BLaER1 treated with 17β-estradiol and CSF1 and Interleukin-3, amounts not matched to agents 10 nM and 100 nM (cell line): ENCODE measurements at regions not wholly inside any gene's neighbourhood (a gene's known extent, or its start where the extent isn't known, plus 50 kb on each side); places are given as distances from the start of the nearest gene placed in this dataset.

Source experiments
- H3K27ac ChIP-seq, 11 experiments: shearing (Covaris generic); formaldehyde crosslinking; 2 replicates each; pipeline ENCODE4 v1.8.1; 2022
- H3K27me3 ChIP-seq, 11 experiments: shearing (Covaris generic); formaldehyde crosslinking; 2 replicates each; pipeline ENCODE4 v1.8.1; 2022
- H3K36me3 ChIP-seq, 11 experiments: shearing (Covaris generic); formaldehyde crosslinking; 2 replicates each; pipeline ENCODE4 v1.8.1; 2022
- H3K4me1 ChIP-seq, 10 experiments: shearing (Covaris generic); formaldehyde crosslinking; 2 replicates each; pipeline ENCODE4 v1.8.1; 2022
- H3K4me2 ChIP-seq, 11 experiments: shearing (Covaris generic); formaldehyde crosslinking; 2 replicates each; pipeline ENCODE4 v1.8.1; 2022
- H3K4me3 ChIP-seq, 10 experiments: shearing (Covaris generic); formaldehyde crosslinking; 2 replicates each; pipeline ENCODE4 v1.8.1; 2022
- H3K9ac ChIP-seq, 11 experiments: shearing (Covaris generic); formaldehyde crosslinking; 2 replicates each; pipeline ENCODE4 v1.8.1; 2022
- H3K9me3 ChIP-seq, 11 experiments: shearing (Covaris generic); formaldehyde crosslinking; replicated peaks in 1 of 11; 2 replicates each; pipeline ENCODE4 v1.8.1; 2022
- H4K20me1 ChIP-seq, 11 experiments: shearing (Covaris generic); formaldehyde crosslinking; 2 replicates each; pipeline ENCODE4 v1.8.1; 2022
- Cebpa-rat ChIP-seq, 11 experiments: shearing (Covaris generic); IDR thresholded peaks; 2 replicates each; pipeline ENCODE4 v1.8.1; 2022

- no peaks in the 10 kb centered on the region for H3K36me3 ChIP-seq
- H3K4me3 ChIP-seq, result no peak overlapping the region; a peak in 1 of 20 replicates
- TF ChIP-seq Cebpa-rat (IDR thresholded peaks at IDR 0.05), result no peak
- peaks cover 0 to 23% (median 0%) of the 10 kb centered on the region in 11 experiments; a peak in 6 of 22 replicates for H3K27me3 ChIP-seq
- H3K9ac ChIP-seq, result peak overlapping the region in 6 of 11 experiments; percentile 2 to 80 (median 76); a peak in 7 of 22 replicates
- peak overlapping the region in 7 of 11 experiments; percentile 6 to 88 (median 85); a peak in 12 of 22 replicates for H3K27ac ChIP-seq
- peak overlapping the region; percentile 78 to 100 (median 97) for H3K4me2 ChIP-seq
- H3K9me3 ChIP-seq, result no peaks in the 10 kb centered on the region
- peaks cover 61 to 94% (median 91%) of the 10 kb centered on the region in 10 experiments for H3K4me1 ChIP-seq
- peaks cover 0 to 32% (median 0%) of the 10 kb centered on the region in 11 experiments; a peak in 1 of 22 replicates for H4K20me1 ChIP-seq
Observed at GRCh38 chr5:139741823-139742172, 53.8 kb upstream of the PSD2 start.

DNA sequence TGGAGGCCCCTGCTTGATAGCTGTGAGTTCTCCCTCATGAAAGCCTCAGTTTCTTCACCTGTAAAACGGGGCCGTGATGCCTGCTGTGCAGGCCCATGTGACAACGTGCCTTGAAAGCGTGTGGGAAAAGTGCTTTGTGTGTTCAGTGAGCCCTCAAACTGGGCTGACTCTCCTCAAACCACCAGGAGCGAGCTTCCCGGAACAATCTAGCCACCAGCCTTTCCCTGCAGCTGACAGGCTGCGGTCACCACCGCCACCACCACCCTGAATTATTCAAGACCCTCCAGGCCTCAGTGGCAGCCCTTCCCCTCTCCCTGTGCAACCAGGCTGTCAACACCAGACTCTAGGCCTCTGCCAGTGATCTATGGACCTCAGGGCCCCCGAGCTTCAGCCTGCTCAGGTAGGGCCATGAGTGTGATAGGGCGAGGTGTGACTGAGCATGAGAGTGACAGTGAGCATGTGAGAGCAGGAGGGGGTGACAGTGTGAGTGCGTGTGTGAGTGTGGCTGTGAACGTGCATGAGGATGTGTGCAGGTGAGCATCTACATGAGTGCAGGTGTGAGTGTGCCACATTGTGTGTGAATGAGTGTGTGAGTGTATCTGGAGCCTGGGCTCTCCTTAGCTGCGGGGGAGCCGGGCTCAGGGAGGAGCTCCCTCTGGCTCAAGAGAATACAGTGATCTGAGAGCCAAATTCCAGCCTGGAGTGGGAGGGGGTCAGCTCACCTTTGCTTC lies 53.3 kb upstream of the PSD2 start:
- Histone ChIP-seq H3K4me1 (peaks cover 67 to 99% (median 95%) of the 10 kb centered on the region in 10 experiments), H3K27ac (peak overlapping the region in 7 of 11 experiments; percentile 6 to 88 (median 85); a peak in 12 of 22 replicates), H3K36me3 (no peaks in the 10 kb centered on the region), H3K4me3 (peak overlapping the region in 2 of 10 experiments; percentile 16 to 19; a peak in 2 of 20 replicates), H3K9ac (peak overlapping the region in 8 of 11 experiments; percentile 2 to 80 (median 48); a peak in 11 of 22 replicates), H3K4me2 (peak overlapping the region; percentile 78 to 100 (median 97)), H3K9me3 (no peaks in the 10 kb centered on the region), H4K20me1 (peaks cover 0 to 34% (median 0%) of the 10 kb centered on the region in 11 experiments; a peak in 2 of 22 replicates), H3K27me3 (peaks cover 0 to 28% (median 0%) of the 10 kb centered on the region in 11 experiments; a peak in 7 of 22 replicates)
- no peak for TF ChIP-seq Cebpa-rat (IDR thresholded peaks at IDR 0.05)

GRCh38 chr5:139743001-139743771 lies 52.4 kb upstream of the PSD2 start:
- H3K27ac ChIP-seq, result peak overlapping the region in 6 of 11 experiments; percentile 6 to 88 (median 86); a peak in 9 of 22 replicates
- no peaks in the 10 kb centered on the region for H3K36me3 ChIP-seq
- peak overlapping the region in 8 of 11 experiments; percentile 1 to 80 (median 46); a peak in 10 of 22 replicates for H3K9ac ChIP-seq
- peak overlapping the region; percentile 5 to 100 (median 97); a peak in 20 of 22 replicates for H3K4me2 ChIP-seq
- H3K27me3 ChIP-seq, result peaks cover 0 to 37% (median under 1%) of the 10 kb centered on the region in 11 experiments; a peak in 10 of 22 replicates
- TF ChIP-seq Cebpa-rat (IDR thresholded peaks at IDR 0.05), result no peak
- no peaks in the 10 kb centered on the region for H3K9me3 ChIP-seq
- H4K20me1 ChIP-seq, result peaks cover 0 to 42% (median 0%) of the 10 kb centered on the region in 11 experiments; a peak in 2 of 22 replicates
- peaks cover 75 to 100% (median 100%) of the 10 kb centered on the region in 10 experiments for H3K4me1 ChIP-seq
- peak overlapping the region in 2 of 10 experiments; percentile 16 to 19; a peak in 2 of 20 replicates for H3K4me3 ChIP-seq

DNA sequence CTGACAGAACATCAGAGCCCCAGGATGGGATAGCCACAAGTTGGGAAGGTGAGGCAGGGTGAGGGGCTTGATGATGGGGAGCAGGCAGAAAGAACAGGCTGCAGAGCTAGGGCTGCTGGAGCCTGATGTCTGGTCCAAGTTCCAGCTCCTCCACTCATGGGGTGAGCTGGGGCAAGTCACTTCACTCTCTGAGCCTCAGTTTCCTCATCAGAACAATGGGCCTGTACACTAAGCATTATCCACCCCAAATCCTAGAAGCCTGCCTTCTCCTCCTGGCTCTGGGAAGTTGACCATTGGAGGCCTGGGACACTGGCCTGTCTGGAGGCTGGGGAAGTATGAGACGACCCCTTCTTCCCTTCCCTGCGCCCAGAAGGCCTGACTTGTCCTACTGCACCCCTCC lies 51.8 kb upstream of the PSD2 start:
- no peaks in the 10 kb centered on the region for H3K9me3 ChIP-seq
- H3K27ac ChIP-seq, result peak overlapping the region in 1 of 11 experiments; percentile 87; a peak in 3 of 22 replicates
- H3K4me3 ChIP-seq, result no peak overlapping the region
- H3K4me1 ChIP-seq, result peaks cover 80 to 100% (median 100%) of the 10 kb centered on the region in 10 experiments
- peak overlapping the region in 10 of 11 experiments; percentile 94 to 100 (median 97); a peak in 19 of 22 replicates for H3K4me2 ChIP-seq
- peak overlapping the region in 5 of 11 experiments; percentile 0 to 80 (median 77); a peak in 5 of 22 replicates for H3K9ac ChIP-seq
- peaks cover 0 to 43% (median 3%) of the 10 kb centered on the region in 11 experiments; a peak in 11 of 22 replicates for H3K27me3 ChIP-seq
- peaks cover 0 to 48% (median 0%) of the 10 kb centered on the region in 11 experiments; a peak in 3 of 22 replicates for H4K20me1 ChIP-seq
- no peak for TF ChIP-seq Cebpa-rat (IDR thresholded peaks at IDR 0.05)
- no peaks in the 10 kb centered on the region for H3K36me3 ChIP-seq

- no peaks in the 10 kb centered on the region for H3K36me3 ChIP-seq
Observed at GRCh38 chr5:139744471-139745131, 51.0 kb upstream of the PSD2 start.

GRCh38 chr5:139745132-139745799 lies 50.3 kb upstream of the PSD2 start:
- Histone ChIP-seq H3K4me2 (peak overlapping the region; percentile 94 to 100 (median 97)), H3K4me1 (peaks cover 68 to 100% (median 100%) of the 10 kb centered on the region in 10 experiments), H3K27ac (peak overlapping the region in 9 of 11 experiments; percentile 36 to 88 (median 72); a peak in 17 of 22 replicates), H4K20me1 (peaks cover 0 to 55% (median 0%) of the 10 kb centered on the region in 11 experiments; a peak in 3 of 22 replicates), H3K9me3 (no peaks in the 10 kb centered on the region), H3K9ac (peak overlapping the region in 8 of 11 experiments; percentile 23 to 80 (median 60); a peak in 14 of 22 replicates), H3K4me3 (peak overlapping the region in 4 of 10 experiments; percentile 8 to 62 (median 28); a peak in 6 of 20 replicates), H3K27me3 (peaks cover 0 to 53% (median 3%) of the 10 kb centered on the region in 11 experiments; a peak in 11 of 22 replicates), H3K36me3 (no peaks in the 10 kb centered on the region)
- TF ChIP-seq Cebpa-rat (IDR thresholded peaks at IDR 0.05), result no peak

More at GRCh38 chr5:139744471-139745131, 51.0 kb upstream of the PSD2 start:
- Histone ChIP-seq H3K4me1 (peaks cover 73 to 100% (median 100%) of the 10 kb centered on the region in 10 experiments), H3K9me3 (no peaks in the 10 kb centered on the region), H3K9ac (peak overlapping the region in 5 of 11 experiments; percentile 1 to 80 (median 77); a peak in 9 of 22 replicates), H4K20me1 (peaks cover 0 to 53% (median 0%) of the 10 kb centered on the region in 11 experiments; a peak in 3 of 22 replicates), H3K4me3 (no peak overlapping the region), H3K4me2 (peak overlapping the region; percentile 94 to 100 (median 97); a peak in 21 of 22 replicates), H3K27ac (peak overlapping the region in 9 of 11 experiments; percentile 34 to 88 (median 72); a peak in 11 of 22 replicates), H3K27me3 (peaks cover 0 to 51% (median 3%) of the 10 kb centered on the region in 11 experiments; a peak in 11 of 22 replicates)
- TF ChIP-seq Cebpa-rat (IDR thresholded peaks at IDR 0.05), result no peak
